HFF-Myc (cell line): ENCODE measurements at regions not wholly inside any gene's neighbourhood (a gene's known extent, or its start where the extent isn't known, plus 50 kb on each side); places are given as distances from the start of the nearest gene placed in this dataset.

Source experiments
- DNase-seq: peaks from one replicate; pipeline ENCODE4 v3.0.0-alpha.2; 2011; ENCODE audit warnings: low read depth; ENCODE audit errors: extremely low read depth
- H3K4me3 ChIP-seq: replicated peaks from 2 replicates; pipeline ENCODE4 v1.5.1; 2011; ENCODE audit warnings: low read depth, mild to moderate bottlenecking, control low read depth, low read length
- CTCF ChIP-seq: IDR thresholded peaks from 2 replicates; pipeline ENCODE4 v1.5.1; 2012; ENCODE audit warnings: mild to moderate bottlenecking, low read depth, low read length, control low read depth; ENCODE audit errors: missing control alignments

- DNase-seq, result no peak
- no peak for TF ChIP-seq CTCF
- no peak overlapping the region for H3K4me3 ChIP-seq
Measured at GRCh38 chr12:63470161-63470560, 198.1 kb downstream of the DPY19L2 start.

DNA sequence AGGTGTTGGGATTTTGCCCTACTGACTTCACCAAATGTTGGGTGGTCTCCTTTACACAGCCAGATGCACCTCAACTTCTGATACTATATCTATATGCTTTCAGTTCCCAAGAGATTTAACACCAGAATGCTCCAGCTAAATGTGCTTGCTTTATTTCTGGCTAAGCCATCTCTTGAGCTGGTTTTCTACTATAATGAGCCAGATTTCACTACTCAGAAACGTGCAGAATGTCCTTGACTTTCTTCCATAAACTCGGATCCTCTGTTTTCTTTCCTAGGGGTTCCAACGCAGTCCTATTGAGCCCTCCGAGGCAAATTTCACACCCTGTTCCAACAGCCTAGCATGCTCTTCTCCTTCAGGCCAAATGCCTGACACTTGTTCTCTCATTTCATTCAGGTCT, 200.3 kb downstream of the DPY19L2 start:
- TF ChIP-seq CTCF, result no peak
- no peak overlapping the region for H3K4me3 ChIP-seq
- DNase-seq, result no peak

DNA sequence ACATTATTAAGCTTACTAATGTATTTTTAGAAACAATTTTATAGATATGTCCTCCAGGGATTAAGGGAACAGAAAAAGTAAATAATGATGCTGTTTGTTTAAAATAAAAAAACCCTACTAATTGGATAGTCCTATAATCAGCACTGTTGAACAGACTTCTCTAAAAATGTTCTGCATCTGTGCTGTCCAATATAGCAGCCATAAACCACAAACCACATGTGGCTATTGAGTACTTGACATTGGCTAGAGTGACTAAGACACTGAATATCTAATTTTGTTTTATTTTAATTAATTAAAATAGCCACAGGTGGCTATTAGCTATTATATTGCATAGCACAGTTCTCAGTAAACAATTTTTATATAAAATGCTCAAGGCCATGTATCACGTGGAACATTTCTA, 210.4 kb downstream of the DPY19L2 start:
- TF ChIP-seq CTCF, result no peak
- no peak overlapping the region for H3K4me3 ChIP-seq
- no peak for DNase-seq

- no peak overlapping the region for H3K4me3 ChIP-seq
- no peak for TF ChIP-seq CTCF
- DNase-seq, result no peak
Measured at GRCh38 chr12:63457428-63457827, 210.9 kb downstream of the DPY19L2 start.

DNA sequence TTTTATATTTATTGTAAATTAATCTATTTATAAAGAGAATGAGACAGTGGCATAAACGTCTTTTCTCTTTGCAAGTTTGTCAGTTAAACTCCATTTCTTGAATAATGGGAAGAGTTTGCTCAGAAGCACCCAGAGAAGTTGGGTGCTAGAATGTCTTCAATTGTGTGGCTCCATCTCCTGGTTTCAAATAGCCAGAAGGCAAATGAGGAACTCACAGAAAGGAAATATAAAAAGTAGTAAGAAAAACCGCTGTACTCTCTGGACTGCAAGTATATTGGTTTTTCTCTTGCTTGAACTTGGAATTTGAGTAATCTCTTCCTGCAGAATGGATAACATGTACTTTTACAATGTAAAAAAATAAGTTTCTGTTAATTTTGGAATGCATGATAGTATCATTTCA, 217.5 kb downstream of the DPY19L2 start:
- DNase-seq, result no peak
- TF ChIP-seq CTCF, result no peak
- no peak overlapping the region for H3K4me3 ChIP-seq

- no peak for TF ChIP-seq CTCF
- DNase-seq, result no peak
- H3K4me3 ChIP-seq, result no peak overlapping the region
Measured at GRCh38 chr12:63450334-63450733, 218.0 kb downstream of the DPY19L2 start.

- no peak for DNase-seq
- no peak overlapping the region for H3K4me3 ChIP-seq
- TF ChIP-seq CTCF, result no peak
Measured at GRCh38 chr12:63445224-63445880, 222.9 kb downstream of the DPY19L2 start.
